Stimulated activated memory B cell treated with anti-CD40 and anti-IgM and Interleukin-4, amounts not matched to agents 10 μg/mL and 1 μg/mL and 100 μg/mL, for 72 hours (primary cell): ENCODE measurements at regions not wholly inside any gene's neighbourhood (a gene's known extent, or its start where the extent isn't known, plus 50 kb on each side); places are given as distances from the start of the nearest gene placed in this dataset.

Source experiments
- ATAC-seq: fragments of 150-1000 bp; cut with Tn5 transposase; 2 replicates; pipeline ENCODE4 v1.10.0; 2021
- H3K27ac Mint-ChIP-seq: one replicate; pipeline ENCODE4 v1.8.0; 2022; ENCODE audit warnings: mild to moderate bottlenecking, mixed read lengths
- H3K27me3 Mint-ChIP-seq: one replicate; pipeline ENCODE4 v1.8.0; 2022; ENCODE audit warnings: mixed read lengths
- H3K36me3 Mint-ChIP-seq: one replicate; pipeline ENCODE4 v1.8.0; 2022; ENCODE audit warnings: mixed read lengths
- H3K4me1 Mint-ChIP-seq: one replicate; pipeline ENCODE4 v1.8.0; 2022; ENCODE audit warnings: mixed read lengths
- H3K4me3 Mint-ChIP-seq: one replicate; pipeline ENCODE4 v1.8.0; 2022; ENCODE audit warnings: mild to moderate bottlenecking, moderate library complexity, mixed read lengths
- H3K9me3 Mint-ChIP-seq: one replicate; pipeline ENCODE4 v1.8.0; 2022; ENCODE audit warnings: mixed read lengths

DNA sequence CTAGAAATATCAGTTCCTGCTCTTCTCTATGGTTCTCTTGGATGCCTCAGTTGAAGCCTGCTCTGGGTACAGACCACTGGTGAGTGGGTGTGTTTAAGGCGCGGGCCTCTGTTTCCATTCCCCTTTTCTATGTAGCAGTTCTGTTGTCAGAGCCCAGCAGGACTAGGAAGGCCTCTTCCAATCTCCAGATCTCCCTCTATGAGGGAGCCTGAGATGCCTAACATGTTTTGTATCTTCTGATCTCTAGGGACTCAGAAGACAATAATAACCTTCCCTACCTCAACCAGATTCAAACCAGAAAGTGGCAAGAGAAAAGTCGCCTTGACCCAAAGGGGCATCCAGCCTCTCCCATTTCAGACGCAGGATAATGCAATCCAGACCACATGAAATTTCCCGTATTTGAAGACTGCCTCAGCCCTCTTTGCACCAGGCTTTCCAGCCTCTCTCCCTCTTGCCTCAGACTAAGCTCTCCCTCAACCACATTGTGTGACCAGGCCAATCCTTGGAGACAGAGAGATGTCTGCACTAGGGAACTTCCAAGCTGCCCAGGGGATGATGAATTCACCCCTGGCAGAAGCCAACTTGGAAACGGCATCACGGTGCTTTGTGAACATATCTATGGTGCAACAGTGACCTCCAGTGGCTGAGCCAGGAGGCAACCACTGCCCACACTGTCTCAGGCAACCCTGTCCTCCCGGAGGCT is 150.1 kb upstream of the UBASH3B start:
- Mint-ChIP-seq H3K9me3 (peaks cover 3% of the 10 kb centered on the region), H3K27me3 (peaks cover 44% of the 10 kb centered on the region), H3K27ac (no peak overlapping the region), H3K4me1 (peaks cover 4% of the 10 kb centered on the region), H3K36me3 (no peaks in the 10 kb centered on the region), H3K4me3 (no peak overlapping the region)
- peak; percentile 77 for ATAC-seq

DNA sequence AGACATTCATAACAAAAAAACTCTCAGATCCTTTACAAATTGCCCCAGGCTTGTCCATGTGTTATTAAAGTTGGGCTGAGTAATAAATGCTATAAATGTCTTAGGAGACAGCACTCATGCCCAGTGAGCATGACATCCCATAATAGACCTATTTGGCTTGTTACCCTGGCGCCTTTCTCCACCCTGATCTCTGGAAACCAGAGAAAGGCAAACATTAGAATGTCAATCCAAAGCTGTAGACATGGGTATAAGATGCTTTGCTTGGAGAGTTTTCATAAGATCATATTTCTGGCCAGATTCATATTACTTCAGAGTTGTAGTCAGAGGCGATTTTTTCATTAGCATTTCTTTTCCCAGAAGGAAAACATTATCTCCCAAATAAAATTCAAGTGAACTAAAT is 161.3 kb upstream of the UBASH3B start:
- H3K4me1 Mint-ChIP-seq: no peaks in the 10 kb centered on the region
- H3K36me3 Mint-ChIP-seq: no peaks in the 10 kb centered on the region
- ATAC-seq: no peak
- no peak overlapping the region for H3K27ac Mint-ChIP-seq
- no peak overlapping the region for H3K4me3 Mint-ChIP-seq
- H3K9me3 Mint-ChIP-seq: no peaks in the 10 kb centered on the region
- H3K27me3 Mint-ChIP-seq: no peaks in the 10 kb centered on the region

DNA sequence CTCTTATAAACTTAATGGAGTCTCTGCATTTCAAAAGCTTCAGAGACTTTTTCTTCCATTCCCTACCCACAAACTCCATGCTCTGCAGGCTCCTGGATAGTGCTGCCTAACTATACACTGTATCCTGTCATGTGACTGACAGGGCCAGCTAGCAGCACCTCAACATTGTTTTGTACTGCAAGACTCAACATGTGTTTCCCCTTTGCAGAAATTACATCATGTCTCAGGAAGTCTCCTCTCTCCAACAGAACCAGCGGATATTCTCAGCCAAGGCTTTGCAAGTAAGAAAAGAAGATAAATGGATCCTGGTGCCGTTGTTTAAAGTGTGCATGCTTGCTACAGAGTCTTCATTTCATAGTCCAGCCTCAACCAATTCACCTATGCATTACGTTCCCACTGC is 164.0 kb upstream of the UBASH3B start:
- Mint-ChIP-seq H3K27ac (no peak overlapping the region), H3K4me1 (no peaks in the 10 kb centered on the region), H3K27me3 (no peaks in the 10 kb centered on the region), H3K4me3 (no peak overlapping the region), H3K9me3 (no peaks in the 10 kb centered on the region), H3K36me3 (no peaks in the 10 kb centered on the region)
- ATAC-seq: no peak

DNA sequence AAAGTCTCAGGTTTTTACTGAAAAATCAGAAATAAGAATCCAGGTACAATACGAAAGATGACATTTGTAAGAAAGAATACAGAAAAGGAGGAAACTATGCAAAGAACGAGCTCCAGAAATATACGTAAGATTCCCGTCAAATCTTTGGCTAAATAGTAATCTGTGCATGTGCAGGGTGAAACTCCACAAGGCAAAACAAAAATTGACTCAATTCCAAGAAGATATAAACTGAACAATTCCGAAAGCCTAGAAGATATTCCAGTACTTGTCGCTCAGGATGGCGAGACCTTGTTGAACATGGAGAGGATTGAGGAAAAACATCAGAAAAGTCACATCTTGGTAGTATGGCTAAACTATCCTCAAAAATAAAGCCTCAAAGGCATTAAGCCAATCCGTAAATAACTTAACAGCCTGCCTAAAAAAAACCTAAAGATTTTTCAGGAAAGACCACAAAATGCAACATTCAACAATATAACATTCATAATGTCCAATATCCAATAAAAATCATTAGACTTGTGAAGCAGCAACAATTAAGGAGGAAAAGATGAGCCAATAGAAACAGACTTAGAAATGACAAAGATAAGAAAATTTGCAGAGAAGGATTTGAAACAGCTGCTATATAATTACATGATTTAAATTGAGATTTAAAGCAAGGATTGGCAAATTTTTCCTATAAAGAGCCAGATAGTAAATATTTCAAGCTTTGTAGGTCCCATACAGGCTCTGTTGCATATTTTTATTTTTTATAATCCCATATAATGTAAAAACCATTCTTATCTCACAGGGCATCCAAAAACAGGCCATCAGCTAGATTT is 166.4 kb upstream of the UBASH3B start:
- no peaks in the 10 kb centered on the region for H3K4me1 Mint-ChIP-seq
- H3K27me3 Mint-ChIP-seq: no peaks in the 10 kb centered on the region
- H3K27ac Mint-ChIP-seq: no peak overlapping the region
- H3K36me3 Mint-ChIP-seq: no peaks in the 10 kb centered on the region
- H3K9me3 Mint-ChIP-seq: no peaks in the 10 kb centered on the region
- no peak for ATAC-seq
- no peak overlapping the region for H3K4me3 Mint-ChIP-seq

DNA sequence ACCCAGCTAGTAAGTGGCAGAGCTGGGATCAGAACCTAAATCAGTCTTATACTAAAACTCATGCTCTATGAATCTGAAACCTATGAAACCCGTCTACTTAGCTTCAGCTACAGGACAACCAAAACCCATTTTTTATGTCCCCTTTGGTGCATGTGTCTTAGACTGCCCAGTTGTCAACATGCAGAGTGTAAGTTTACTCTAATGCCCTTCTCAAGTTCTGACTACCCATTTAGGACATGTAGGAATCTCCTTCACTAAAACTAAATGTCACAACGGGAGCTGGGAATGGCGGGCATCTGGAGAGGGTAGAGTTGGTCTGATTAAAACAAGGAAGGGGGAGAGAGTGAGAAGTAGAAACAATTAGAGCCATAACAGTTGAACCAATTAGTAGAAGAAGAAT is 167.9 kb upstream of the UBASH3B start:
- H3K4me3 Mint-ChIP-seq: no peak overlapping the region
- no peak overlapping the region for H3K27ac Mint-ChIP-seq
- no peaks in the 10 kb centered on the region for H3K4me1 Mint-ChIP-seq
- no peak for ATAC-seq
- no peaks in the 10 kb centered on the region for H3K36me3 Mint-ChIP-seq
- no peaks in the 10 kb centered on the region for H3K27me3 Mint-ChIP-seq
- peaks cover 12% of the 10 kb centered on the region for H3K9me3 Mint-ChIP-seq

DNA sequence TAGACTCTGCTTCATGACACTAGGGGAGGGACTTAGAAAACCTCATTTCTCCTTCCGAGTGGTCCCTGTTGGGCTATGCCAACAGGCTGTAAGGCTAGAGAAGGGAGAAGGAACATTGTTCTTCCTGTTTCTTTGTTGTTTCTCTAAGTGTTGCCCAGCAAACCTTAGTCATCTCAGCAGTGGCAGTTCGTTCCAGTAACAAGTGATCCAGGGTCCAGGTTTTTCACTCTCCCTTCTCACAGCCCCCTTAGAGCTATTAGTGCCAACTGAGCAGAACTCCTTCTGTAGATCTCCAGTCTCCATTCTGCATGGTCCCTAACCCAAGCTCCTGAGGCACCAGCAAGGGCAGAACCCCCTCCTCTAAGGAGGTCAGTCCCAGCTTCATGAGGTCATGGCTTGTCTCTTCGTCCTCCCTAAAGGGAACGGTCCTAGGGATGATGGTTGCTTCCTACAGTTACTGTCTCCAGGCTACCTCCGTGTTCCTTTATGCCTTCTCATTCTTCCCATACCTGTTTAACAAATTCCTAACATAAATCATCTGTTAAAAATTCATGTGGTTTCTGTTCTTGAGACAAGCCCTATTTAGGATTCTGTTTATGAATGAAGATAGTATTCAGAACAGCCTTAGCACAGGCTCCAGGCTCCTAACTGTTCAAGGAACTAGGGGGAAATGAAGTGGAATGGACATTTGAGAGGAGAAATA is 168.6 kb upstream of the UBASH3B start:
- ATAC-seq: no peak
- H3K4me3 Mint-ChIP-seq: no peak overlapping the region
- H3K4me1 Mint-ChIP-seq: no peaks in the 10 kb centered on the region
- no peaks in the 10 kb centered on the region for H3K36me3 Mint-ChIP-seq
- no peak overlapping the region for H3K27ac Mint-ChIP-seq
- no peaks in the 10 kb centered on the region for H3K27me3 Mint-ChIP-seq
- peaks cover 15% of the 10 kb centered on the region for H3K9me3 Mint-ChIP-seq

DNA sequence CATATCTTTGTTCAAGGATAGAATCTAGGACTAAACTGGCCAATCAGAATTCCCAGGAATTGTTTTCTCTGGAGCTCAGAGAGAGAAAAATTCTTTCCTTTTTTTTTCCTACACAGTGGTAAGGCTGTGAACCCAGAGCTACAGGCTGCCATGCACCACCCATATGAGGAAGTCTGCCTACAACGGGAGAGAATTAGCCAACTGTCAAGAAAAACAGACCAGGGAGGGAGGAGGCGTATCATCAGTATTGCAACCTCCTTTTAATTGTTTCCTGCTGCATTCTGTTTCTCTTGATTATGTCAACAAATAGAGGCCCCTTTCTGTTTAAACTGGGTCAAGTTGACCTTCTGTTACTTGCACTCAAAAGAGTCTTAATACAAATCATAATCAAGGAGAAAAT is 176.5 kb upstream of the UBASH3B start:
- H3K27me3 Mint-ChIP-seq: peaks cover 9% of the 10 kb centered on the region
- no peaks in the 10 kb centered on the region for H3K4me1 Mint-ChIP-seq
- H3K4me3 Mint-ChIP-seq: no peak overlapping the region
- H3K9me3 Mint-ChIP-seq: peaks cover 17% of the 10 kb centered on the region
- no peak overlapping the region for H3K27ac Mint-ChIP-seq
- no peaks in the 10 kb centered on the region for H3K36me3 Mint-ChIP-seq
- no peak for ATAC-seq

DNA sequence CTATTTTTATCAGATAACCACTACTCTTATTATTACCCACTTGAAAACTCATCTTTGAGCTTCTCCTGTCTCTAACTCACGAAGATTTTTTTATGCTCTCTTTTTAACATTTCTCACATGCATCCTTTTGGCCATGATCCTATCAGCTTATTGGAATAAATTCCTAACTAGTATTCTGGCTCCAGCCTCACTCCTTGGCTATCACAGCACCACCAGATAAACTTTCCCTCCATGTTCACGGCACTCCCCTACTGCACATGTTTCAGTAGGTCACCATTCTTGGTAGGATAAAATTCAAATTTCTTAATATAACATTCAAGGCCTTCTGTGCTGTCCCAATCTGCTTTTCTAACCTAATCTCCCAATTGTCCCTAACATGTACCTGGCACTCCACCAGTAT is 186.6 kb upstream of the UBASH3B start:
- Mint-ChIP-seq H3K36me3 (no peaks in the 10 kb centered on the region), H3K27ac (no peak overlapping the region), H3K9me3 (peaks cover 3% of the 10 kb centered on the region), H3K27me3 (no peaks in the 10 kb centered on the region), H3K4me1 (no peaks in the 10 kb centered on the region), H3K4me3 (no peak overlapping the region)
- ATAC-seq: no peak

DNA sequence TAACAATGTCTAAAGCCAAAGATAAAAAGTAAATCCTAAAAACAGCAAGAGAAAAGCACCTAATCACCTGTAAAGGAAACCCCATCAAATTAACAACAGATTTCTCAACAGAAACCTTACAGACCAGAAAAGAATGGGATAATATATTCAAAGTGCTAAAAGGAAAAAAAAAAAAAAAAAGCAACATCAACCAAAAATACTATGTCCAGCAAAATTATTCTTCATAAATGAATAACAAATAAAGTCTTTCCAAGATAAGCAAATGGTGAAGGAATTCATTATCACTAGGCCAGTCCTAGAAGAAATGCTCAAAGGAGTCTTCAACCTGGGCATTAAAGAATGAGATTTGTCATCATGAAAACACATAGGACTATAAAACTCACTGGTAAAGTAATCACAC is 192.0 kb upstream of the UBASH3B start:
- no peak for ATAC-seq
- Mint-ChIP-seq H3K27ac (no peak overlapping the region), H3K4me3 (no peak overlapping the region), H3K9me3 (peaks cover 6% of the 10 kb centered on the region), H3K36me3 (no peaks in the 10 kb centered on the region), H3K4me1 (no peaks in the 10 kb centered on the region), H3K27me3 (no peaks in the 10 kb centered on the region)

DNA sequence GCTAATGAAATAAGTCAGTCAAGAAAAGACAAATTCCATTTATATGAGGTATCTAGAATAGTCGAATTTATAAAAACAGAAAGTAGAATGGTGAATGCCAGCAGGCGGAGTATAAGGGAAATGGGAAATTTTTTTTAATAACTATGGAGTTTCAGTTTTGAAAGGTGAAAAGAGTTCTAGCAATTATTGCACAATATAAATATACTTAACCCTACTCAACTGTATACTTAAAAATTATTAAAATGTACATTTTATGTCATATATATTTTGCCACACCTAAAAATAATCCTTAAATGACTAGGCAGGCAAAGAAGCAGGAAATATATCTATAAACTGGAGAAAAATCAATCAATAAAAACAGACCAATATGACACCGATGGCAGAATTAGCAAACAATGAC is 196.5 kb upstream of the UBASH3B start:
- H3K9me3 Mint-ChIP-seq: peaks cover 17% of the 10 kb centered on the region
- ATAC-seq: no peak
- H3K27ac Mint-ChIP-seq: no peak overlapping the region
- H3K27me3 Mint-ChIP-seq: no peaks in the 10 kb centered on the region
- no peaks in the 10 kb centered on the region for H3K36me3 Mint-ChIP-seq
- no peaks in the 10 kb centered on the region for H3K4me1 Mint-ChIP-seq
- H3K4me3 Mint-ChIP-seq: no peak overlapping the region

DNA sequence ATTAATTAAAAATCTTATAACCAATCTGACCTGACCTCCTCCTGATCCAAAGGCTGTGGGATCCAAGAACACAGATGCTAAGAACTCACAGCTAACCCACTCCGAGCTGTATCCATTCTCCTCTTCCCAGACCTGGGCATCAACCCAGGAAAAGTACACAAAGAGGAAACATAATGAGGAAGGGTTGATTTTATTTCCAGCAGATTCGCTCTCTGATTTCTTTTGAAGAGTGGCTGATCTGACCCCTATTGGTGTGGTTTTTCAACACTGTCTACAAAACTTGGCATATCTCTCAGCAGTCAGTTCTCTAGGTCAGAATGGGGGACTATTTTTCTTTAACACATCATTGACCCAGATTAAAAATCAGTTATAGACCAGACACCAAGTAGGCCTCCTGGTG is 201.9 kb upstream of the UBASH3B start:
- Mint-ChIP-seq H3K4me1 (no peaks in the 10 kb centered on the region), H3K27me3 (no peaks in the 10 kb centered on the region), H3K27ac (no peak overlapping the region), H3K36me3 (no peaks in the 10 kb centered on the region), H3K9me3 (peaks cover 14% of the 10 kb centered on the region), H3K4me3 (no peak overlapping the region)
- ATAC-seq: no peak

DNA sequence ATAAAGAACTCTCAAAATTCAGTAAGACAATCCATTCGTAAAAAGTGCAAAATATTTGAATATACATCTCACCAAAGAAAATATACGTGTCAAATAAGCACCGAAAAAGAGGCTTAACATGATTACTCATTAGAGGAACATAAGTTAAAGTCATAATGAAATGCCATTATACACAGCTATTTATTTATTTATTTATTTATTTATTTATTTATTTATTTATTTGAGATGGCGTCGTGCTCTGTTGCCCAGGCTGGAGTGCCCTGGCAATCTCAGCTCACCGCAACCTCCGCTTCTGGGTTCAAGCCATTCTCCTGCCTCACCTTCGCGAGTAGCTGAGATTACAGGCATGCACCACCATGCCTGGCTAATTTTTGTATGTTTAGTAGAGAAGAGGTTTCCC is 203.6 kb upstream of the UBASH3B start:
- no peak overlapping the region for H3K27ac Mint-ChIP-seq
- no peaks in the 10 kb centered on the region for H3K27me3 Mint-ChIP-seq
- no peak overlapping the region for H3K4me3 Mint-ChIP-seq
- H3K9me3 Mint-ChIP-seq: peaks cover 5% of the 10 kb centered on the region
- no peaks in the 10 kb centered on the region for H3K4me1 Mint-ChIP-seq
- H3K36me3 Mint-ChIP-seq: no peaks in the 10 kb centered on the region
- ATAC-seq: no peak

DNA sequence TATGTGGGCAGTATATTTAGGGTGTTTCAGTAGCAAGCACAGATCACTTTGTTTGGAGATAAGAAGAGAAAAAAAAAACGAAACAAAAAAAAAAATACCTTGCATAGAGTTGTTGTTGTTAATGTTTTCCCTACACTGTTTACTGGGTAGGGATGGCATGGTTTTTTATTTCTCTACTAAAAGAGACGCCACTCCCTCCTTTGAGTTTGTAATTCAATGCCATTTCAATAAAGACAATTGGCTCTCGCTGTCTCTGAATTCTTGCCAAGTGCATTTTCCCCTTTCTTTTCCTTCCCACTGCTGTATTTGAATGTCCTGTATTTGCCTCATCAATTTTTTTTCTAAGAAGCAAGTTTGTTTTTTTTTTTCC is 213.9 kb upstream of the UBASH3B start:
- no peaks in the 10 kb centered on the region for H3K36me3 Mint-ChIP-seq
- peaks cover 10% of the 10 kb centered on the region for H3K27me3 Mint-ChIP-seq
- H3K4me3 Mint-ChIP-seq: no peak overlapping the region
- no peak for ATAC-seq
- no peaks in the 10 kb centered on the region for H3K4me1 Mint-ChIP-seq
- no peaks in the 10 kb centered on the region for H3K9me3 Mint-ChIP-seq
- no peak overlapping the region for H3K27ac Mint-ChIP-seq

DNA sequence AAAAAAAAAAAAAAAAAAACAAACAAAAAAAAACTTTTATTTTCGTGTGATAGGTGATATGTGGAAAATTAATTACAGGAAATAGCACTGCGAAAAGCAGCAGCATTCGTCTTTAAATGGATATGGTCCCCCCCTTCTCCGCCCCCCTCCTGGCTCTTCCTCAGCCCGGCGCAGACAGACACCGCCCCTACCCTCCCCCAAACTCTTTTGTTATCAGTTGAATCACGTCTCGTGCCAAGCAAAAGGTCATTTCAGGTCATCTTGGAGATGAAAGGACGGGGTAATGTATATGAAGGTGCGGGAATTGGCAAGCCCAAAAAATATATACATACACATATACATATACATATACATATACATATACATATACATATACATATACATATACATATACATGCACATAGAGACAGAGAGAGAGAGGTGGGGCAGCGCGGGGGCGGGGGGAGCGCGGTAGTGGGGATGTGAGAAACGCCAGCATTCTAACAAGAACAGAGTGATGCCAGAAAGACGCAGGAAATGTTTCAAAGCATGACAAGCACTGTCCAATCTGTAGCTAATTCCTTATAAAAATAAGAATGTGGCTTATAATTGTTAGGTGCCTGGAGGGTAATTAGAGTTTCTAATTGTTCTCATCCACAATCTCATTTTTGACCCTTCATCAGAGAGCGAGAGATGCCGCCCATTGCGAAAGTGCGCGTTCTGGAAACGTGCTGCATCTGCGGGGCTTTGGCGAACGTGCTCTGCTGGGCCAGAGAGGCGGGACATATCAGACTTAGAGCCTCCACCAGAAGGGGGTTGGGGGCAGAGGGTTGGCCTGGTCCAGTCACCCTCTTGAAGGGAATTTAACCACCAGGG is 214.5 kb upstream of the UBASH3B start:
- H3K27ac Mint-ChIP-seq: no peak overlapping the region
- H3K36me3 Mint-ChIP-seq: no peaks in the 10 kb centered on the region
- no peak for ATAC-seq
- H3K4me3 Mint-ChIP-seq: no peak overlapping the region
- H3K9me3 Mint-ChIP-seq: no peaks in the 10 kb centered on the region
- H3K4me1 Mint-ChIP-seq: no peaks in the 10 kb centered on the region
- H3K27me3 Mint-ChIP-seq: peaks cover 11% of the 10 kb centered on the region
